SK-N-SH (cell line): ENCODE measurements at regions not wholly inside any gene's neighbourhood (a gene's known extent, or its start where the extent isn't known, plus 50 kb on each side); places are given as distances from the start of the nearest gene placed in this dataset.

Source experiments
- CTCF ChIP-seq: fragments of 200-600 bp; sonication (generic); IDR thresholded peaks from 2 replicates; pipeline ENCODE4 v1.6.1; 2017; ENCODE audit warnings: antibody characterized with exemption, mild to moderate bottlenecking, moderate library complexity
- ELF1 ChIP-seq: IDR thresholded peaks from 2 replicates; pipeline ENCODE4 v1.4.0; 2012
- EP300 ChIP-seq, 2 experiments: IDR thresholded peaks; 2 replicates each; pipeline versions ENCODE4 v1.4.0 to v1.6.1; 2012; ENCODE audit warnings: borderline replicate concordance in 1 of 2, low read depth in 1 of 2, low read length in 1 of 2
- NFIC ChIP-seq: IDR thresholded peaks from 2 replicates; pipeline ENCODE4 v1.4.0; 2012; ENCODE audit warnings: borderline replicate concordance
- PBX3 ChIP-seq: IDR thresholded peaks from 2 replicates; pipeline ENCODE4; 2012
- POLR2AphosphoS5 ChIP-seq: IDR thresholded peaks from 2 replicates; pipeline ENCODE4 v1.6.1; 2012; ENCODE audit warnings: low read depth, low read length
- RFX5 ChIP-seq: IDR thresholded peaks from 2 replicates; pipeline ENCODE4 v1.6.1; 2012; ENCODE audit warnings: mild to moderate bottlenecking, improper control_type of control experiment, low read length
- SMC3 ChIP-seq: IDR thresholded peaks from 2 replicates; pipeline ENCODE4 v1.6.1; 2012; ENCODE audit warnings: low read depth, low read length, improper control_type of control experiment
- TAF1 ChIP-seq: IDR thresholded peaks from 2 replicates; pipeline ENCODE4 v1.6.1; 2012; ENCODE audit warnings: low read depth, mild to moderate bottlenecking, low read length, moderate library complexity, borderline replicate concordance

- TF ChIP-seq CTCF (no peak), EP300 (IDR thresholded peaks at IDR 0.05; ENCODE audit: borderline replicate concordance in 1 of 2, low read depth in 1 of 2, low read length in 1 of 2) (no peak), PBX3 (no peak), SMC3 (no peak), POLR2AphosphoS5 (no peak), ELF1 (no peak), NFIC (no peak), RFX5 (no peak), TAF1 (no peak)
Measured at GRCh38 chr4:138901177-138901576, 114.4 kb upstream of the NOCT start.
